Cardiac muscle cell (in vitro differentiated cells and primary cell): ENCODE measurements at regions not wholly inside any gene's neighbourhood (a gene's known extent, or its start where the extent isn't known, plus 50 kb on each side); places are given as distances from the start of the nearest gene placed in this dataset.

Experiments used
- DNase-seq, 2 donors: peaks; one replicate each; pipeline versions ENCODE4 v3.0.0 to v3.0.0-alpha.2; 2010 to 2017; ENCODE audit warnings: low read depth in 1 of 2, low spot score in 1 of 2
- H3K27ac ChIP-seq: fragments of 200-600 bp; sonication (generic); 2 replicates; pipeline ENCODE4 v1.5.1; 2016
- H3K27me3 ChIP-seq: fragments of 200-600 bp; sonication (generic); 2 replicates; pipeline ENCODE4 v1.6.0; 2016; ENCODE audit warnings: control low read depth
- H3K36me3 ChIP-seq: fragments of 200-600 bp; sonication (generic); 2 replicates; pipeline ENCODE4 v1.5.1; 2016; ENCODE audit warnings: control low read depth
- H3K4me1 ChIP-seq: fragments of 200-600 bp; sonication (generic); 2 replicates; pipeline ENCODE4 v1.8.1; 2017; ENCODE audit warnings: low read depth, mild to moderate bottlenecking, mixed run types
- H3K4me3 ChIP-seq: fragments of 200-600 bp; sonication (generic); 2 replicates; pipeline ENCODE4 v1.5.1; 2016; ENCODE audit warnings: mild to moderate bottlenecking
- H3K9me3 ChIP-seq: fragments of 200-600 bp; sonication (generic); 2 replicates; pipeline ENCODE4 v1.5.1; 2017; ENCODE audit warnings: low read depth, mild to moderate bottlenecking, control low read depth
- TF ChIP-seq, protein P1 (sequence below): IDR thresholded peaks from 2 replicates; pipeline ENCODE4 v1.5.1; 2012; ENCODE audit warnings: low read depth, mild to moderate bottlenecking, low read length

DNA sequence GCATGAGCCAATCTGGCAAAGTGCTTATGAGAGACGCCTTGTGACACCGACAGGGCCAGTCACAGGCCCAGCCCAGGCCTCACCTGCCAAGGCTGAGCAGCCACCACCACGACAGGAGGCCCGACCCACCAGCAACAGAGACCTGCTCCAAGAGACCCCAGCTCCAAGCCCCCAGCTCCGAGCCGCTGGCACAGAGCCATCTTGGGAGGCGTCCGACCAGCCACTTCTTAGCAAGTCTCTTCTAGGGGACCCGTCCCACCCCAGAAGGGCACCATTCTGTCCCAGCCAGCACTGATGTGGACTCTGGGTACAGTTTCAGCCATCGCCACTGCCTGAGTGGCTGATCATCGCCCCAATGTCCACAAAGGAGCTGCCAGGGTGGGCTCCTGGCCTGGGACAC, 290.7 kb upstream of the SALL3 start:
- H3K27me3 ChIP-seq = no peaks in the 10 kb centered on the region
- no peak overlapping the region for H3K27ac ChIP-seq
- no peaks in the 10 kb centered on the region for H3K4me1 ChIP-seq
- H3K9me3 ChIP-seq = no peaks in the 10 kb centered on the region
- H3K4me3 ChIP-seq = no peak overlapping the region
- TF ChIP-seq, protein P1, sequence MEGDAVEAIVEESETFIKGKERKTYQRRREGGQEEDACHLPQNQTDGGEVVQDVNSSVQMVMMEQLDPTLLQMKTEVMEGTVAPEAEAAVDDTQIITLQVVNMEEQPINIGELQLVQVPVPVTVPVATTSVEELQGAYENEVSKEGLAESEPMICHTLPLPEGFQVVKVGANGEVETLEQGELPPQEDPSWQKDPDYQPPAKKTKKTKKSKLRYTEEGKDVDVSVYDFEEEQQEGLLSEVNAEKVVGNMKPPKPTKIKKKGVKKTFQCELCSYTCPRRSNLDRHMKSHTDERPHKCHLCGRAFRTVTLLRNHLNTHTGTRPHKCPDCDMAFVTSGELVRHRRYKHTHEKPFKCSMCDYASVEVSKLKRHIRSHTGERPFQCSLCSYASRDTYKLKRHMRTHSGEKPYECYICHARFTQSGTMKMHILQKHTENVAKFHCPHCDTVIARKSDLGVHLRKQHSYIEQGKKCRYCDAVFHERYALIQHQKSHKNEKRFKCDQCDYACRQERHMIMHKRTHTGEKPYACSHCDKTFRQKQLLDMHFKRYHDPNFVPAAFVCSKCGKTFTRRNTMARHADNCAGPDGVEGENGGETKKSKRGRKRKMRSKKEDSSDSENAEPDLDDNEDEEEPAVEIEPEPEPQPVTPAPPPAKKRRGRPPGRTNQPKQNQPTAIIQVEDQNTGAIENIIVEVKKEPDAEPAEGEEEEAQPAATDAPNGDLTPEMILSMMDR = no peak
- no peak for DNase-seq
- H3K36me3 ChIP-seq = no peaks in the 10 kb centered on the region

DNA sequence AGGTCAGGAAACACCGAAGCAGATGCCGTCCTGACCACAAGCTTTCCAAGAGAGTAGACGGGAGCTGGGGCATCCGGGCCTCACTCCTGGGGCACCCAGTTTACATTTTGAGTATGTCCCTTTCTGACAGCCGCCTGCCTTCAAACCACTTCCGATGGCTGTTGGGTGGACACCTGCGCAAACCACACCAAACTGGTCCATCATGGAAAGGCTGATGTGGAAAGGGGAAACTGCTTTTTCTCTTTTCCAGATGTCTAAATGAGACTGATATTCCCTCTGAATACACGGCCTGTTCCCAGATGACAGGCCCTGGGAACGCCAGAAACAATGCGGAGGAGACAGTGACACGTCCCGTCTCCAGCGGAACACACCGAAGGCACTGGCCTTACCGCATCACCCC, 290.0 kb upstream of the SALL3 start:
- no peaks in the 10 kb centered on the region for H3K9me3 ChIP-seq
- no peak overlapping the region for H3K27ac ChIP-seq
- no peaks in the 10 kb centered on the region for H3K4me1 ChIP-seq
- no peaks in the 10 kb centered on the region for H3K36me3 ChIP-seq
- DNase-seq = no peak
- H3K27me3 ChIP-seq = no peaks in the 10 kb centered on the region
- TF ChIP-seq, protein P1 = no peak
- no peak overlapping the region for H3K4me3 ChIP-seq

DNA sequence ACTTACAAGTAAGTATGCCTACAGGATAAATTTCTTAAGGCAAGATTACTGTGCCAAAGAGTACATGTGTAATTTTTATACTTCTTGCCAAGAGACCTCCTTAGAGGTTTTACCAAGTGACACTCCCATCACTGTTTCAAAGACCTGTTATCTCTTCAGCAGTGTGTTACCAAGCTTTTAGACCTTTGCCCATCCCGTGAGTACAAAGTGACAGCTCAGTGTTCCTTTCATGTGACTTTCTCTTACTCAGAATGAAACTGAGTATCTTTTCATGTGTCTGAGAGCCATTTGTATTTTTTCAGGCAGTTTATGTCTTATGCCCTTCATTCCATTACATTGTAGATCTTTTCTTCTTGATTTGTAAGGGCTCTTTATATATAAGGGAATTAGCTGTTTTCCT, 287.5 kb upstream of the SALL3 start:
- H3K27me3 ChIP-seq = no peaks in the 10 kb centered on the region
- no peaks in the 10 kb centered on the region for H3K9me3 ChIP-seq
- H3K4me3 ChIP-seq = no peak overlapping the region
- no peak overlapping the region for H3K27ac ChIP-seq
- DNase-seq = no peak
- no peaks in the 10 kb centered on the region for H3K4me1 ChIP-seq
- TF ChIP-seq, protein P1 = no peak
- no peaks in the 10 kb centered on the region for H3K36me3 ChIP-seq

DNA sequence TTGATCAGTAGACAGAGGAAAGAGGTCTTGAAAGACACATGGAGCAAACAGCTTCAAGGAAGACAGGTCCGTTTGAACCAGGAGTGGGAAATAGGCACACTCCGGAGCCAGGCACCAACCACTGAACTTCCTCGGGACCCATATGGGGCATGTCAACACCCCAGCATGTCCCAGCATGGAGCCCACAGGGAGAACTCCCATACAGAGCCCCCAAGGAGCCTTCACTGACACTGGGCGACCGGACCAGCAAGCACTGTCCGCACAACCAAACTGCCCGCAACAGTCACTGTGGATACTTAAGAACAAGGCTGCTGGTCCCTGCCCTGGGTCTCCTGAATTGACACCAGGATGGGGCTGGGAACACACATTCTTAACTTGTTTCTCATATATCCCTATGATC, 286.2 kb upstream of the SALL3 start:
- no peaks in the 10 kb centered on the region for H3K9me3 ChIP-seq
- H3K4me3 ChIP-seq = no peak overlapping the region
- TF ChIP-seq, protein P1 = no peak

DNA sequence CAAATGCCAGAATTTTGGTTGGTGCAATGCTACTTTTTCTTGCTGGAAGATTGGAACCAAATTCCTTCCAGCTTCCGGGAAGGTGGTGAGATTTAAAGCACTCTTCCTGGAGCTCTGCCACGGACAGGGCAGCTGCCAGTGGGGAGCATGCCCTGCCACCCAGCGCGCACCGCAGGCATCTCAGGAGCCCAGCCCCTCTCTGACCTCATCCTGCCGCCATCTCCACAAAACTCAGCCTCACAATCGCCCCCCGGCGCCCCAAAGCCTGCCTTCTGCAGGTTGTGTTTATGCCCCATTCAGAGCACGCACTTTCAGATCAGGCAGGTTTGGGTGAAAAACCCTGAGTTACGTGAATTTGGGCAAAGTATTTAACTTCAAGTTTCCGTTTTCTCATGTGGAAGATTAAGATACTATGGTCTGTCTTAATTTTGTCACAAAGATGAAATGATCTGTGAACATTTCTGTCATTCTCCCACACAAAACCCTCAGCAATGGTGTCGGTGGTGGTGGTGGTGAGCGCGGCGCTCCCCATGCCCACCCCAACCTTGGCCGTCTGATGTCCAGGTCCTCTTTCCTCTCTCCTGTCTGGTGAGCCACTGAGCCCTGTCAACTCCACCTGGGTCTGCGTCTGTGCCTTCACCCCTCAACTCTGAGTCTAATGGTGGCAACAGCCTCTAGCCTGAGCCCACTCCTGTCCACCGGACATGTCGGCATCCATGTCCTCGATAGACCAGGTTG, 282.8 kb upstream of the SALL3 start:
- no peaks in the 10 kb centered on the region for H3K4me1 ChIP-seq
- no peak for DNase-seq
- H3K27me3 ChIP-seq = peaks cover under 1% of the 10 kb centered on the region
- H3K36me3 ChIP-seq = no peaks in the 10 kb centered on the region
- TF ChIP-seq, protein P1 = no peak
- no peak overlapping the region for H3K27ac ChIP-seq
- H3K9me3 ChIP-seq = no peaks in the 10 kb centered on the region
- no peak overlapping the region for H3K4me3 ChIP-seq

More for the DNA sequence above, 286.2 kb upstream of the SALL3 start:
- no peak overlapping the region for H3K27ac ChIP-seq
- no peaks in the 10 kb centered on the region for H3K4me1 ChIP-seq
- H3K36me3 ChIP-seq = no peaks in the 10 kb centered on the region
- DNase-seq = no peak
- H3K27me3 ChIP-seq = no peaks in the 10 kb centered on the region
